ENCODE measurements at regions not wholly inside any gene's neighbourhood (a gene's known extent, or its start where the extent isn't known, plus 50 kb on each side); places are given as distances from the start of the nearest gene placed in this dataset.

DNA sequence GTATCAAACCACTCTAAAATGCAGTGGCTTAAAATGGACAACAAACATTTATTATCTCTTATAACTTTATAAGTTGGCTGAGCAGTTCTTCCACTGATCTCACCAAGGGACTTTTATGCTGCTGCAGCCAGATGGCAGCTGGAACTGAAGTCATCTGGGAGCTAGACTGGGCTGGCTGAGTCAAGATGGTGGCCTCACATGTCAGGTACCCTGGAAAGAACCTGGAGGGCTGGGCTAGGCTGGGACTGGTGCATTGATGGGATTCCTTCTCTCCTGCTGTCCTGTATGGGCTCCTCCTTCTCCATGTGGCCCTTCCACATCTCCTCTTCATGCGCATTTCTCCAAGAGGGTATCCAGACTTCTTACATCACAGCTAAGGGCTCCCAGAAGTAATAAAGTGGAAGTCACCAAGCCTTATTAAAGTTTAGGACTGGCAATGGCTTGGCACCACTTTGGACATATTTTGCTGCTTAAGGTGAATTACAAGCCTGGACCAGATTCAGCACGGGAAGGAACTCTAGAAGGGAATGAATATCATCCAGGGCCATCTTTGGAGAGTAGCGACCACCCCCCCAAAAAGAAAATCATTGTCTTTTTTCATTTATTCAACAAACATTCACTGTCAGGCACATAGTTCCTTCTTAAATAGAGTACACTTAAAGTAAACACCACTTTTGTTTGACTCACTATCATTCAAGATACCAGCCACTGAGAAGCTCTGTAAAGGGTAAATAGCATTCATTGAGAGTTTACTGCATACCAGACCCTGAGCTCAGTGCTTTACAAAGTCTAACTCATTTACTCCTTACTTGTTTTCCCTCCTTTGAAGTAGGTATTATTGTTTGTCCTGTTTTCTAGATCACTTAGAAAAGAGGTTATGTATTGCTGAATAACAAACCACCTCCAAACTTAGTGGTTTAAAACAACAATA lies 138.0 kb downstream of the ZFP36L2 start:
- in situ Hi-C loops (cut with MboI; ENCODE audit: low sequenced_read_pairs), result no loop called here

DNA sequence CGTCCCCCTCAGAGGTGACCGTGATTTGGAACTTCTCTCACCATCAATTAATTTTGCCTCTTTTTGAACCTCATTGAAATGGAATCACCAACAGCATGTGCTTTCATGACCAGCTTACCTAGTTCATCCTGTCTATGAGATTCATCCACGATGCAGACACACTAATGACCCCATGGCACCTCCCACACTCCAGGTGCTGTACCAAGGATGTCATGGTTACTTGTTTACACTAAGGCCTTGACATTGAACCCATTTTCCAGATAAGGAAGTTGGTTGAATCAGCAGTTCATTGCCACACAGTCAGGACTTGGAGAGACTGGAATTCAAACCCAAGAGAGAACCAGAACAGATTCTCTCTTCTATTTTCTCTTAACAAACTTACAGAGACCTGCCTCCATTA lies 139.0 kb downstream of the ZFP36L2 start:
- in situ Hi-C loops (cut with MboI; ENCODE audit: low sequenced_read_pairs), result no loop called here

DNA sequence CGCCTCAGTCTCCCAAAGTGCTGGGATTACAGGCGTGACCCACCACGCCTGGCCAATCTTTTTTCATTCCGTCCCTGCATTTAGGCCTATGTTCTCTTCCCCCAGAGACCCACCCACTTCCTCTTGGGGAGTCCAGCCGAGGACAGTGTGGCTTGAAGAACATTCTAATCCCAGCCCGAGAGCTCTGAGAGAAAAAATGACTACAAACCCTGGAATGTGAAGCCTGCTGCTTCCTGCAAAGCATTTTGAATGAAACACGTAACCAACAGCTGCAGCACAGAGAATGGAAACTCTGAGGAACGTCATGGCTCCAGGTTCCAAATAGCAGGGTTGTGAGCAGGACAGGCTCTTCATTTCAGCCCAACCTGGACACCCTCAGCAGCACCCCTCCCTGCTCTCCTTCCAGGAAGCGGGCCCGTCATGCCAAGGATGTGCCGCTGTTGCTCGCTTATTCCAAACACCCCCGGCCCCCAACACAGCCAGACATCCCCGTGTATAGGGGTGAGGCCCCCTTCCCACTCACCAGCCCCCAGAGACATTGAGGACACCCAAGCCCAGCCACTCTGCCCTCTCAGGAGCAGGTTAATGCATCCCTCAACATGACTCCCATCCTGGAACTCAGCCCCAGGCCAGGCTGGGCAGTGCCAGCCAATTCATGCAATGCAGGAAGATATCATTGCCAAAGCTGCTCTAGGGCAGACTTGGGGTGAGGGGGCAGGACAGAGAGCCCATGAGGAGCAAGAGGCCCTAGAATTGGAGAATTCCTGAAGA lies 139.8 kb downstream of the ZFP36L2 start:
- in situ Hi-C loops (cut with MboI; ENCODE audit: low sequenced_read_pairs), result no loop called here

DNA sequence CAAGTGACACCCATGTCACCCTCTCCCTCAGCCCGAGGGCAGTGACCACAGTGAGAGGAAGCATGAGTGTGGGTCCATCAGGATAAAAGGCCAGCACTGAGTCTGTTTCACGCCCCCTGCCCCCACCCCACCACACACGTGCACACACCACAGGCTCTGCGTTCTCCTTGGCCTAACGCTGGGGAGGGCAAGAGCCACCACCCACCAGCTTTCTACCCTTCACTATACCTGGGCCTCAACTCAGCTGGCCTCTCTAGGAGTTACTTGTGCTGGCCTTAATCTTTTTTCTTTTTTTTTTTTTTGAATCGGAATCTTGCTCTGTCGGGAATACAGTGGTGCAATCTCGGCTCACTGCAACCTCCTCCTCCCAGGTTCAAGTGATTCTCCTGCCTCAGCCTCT lies 140.5 kb downstream of the ZFP36L2 start:
- in situ Hi-C loops (cut with MboI; ENCODE audit: low sequenced_read_pairs), result no loop called here

DNA sequence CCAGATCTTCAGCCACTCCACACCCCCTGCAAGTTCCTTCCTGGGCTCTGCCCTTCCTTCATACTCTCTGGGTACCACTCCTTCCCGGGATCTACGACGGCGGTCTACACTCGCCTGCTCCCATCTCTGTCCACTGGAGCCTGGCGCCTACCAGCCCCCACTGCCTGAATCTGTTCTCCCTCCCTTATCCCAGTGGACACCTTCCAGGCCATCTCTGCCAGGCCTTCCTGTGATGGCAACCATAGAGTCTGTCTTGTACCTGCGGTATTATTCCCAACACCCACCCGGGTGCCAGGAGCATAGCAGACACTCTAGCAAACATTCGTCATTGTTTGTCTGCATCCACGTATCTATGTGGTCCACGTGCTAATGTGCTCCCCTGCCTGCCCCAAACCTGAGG lies 140.9 kb downstream of the ZFP36L2 start:
- in situ Hi-C loops (cut with MboI; ENCODE audit: low sequenced_read_pairs), result no loop called here

DNA sequence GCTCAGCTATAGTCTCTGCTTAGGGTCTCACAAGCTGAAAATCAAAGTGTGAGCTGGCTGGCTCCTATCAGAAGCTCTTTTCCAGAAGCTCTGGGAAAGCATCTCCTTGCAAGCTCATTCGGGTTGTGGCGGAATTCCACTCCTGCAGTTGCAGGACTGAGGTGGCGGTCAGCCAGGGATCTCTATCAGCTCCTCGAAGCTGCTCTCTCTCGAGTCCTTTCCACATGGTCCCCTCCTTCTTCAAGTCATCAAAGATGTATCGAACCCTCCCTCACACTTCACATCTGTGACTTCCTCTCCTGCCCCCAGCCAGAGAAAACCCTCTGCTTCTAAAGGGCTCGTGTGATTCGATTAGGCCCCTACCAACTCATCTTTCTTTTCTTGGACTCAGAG lies 141.7 kb downstream of the ZFP36L2 start:
- in situ Hi-C loops (cut with MboI; ENCODE audit: low sequenced_read_pairs), result no loop called here

DNA sequence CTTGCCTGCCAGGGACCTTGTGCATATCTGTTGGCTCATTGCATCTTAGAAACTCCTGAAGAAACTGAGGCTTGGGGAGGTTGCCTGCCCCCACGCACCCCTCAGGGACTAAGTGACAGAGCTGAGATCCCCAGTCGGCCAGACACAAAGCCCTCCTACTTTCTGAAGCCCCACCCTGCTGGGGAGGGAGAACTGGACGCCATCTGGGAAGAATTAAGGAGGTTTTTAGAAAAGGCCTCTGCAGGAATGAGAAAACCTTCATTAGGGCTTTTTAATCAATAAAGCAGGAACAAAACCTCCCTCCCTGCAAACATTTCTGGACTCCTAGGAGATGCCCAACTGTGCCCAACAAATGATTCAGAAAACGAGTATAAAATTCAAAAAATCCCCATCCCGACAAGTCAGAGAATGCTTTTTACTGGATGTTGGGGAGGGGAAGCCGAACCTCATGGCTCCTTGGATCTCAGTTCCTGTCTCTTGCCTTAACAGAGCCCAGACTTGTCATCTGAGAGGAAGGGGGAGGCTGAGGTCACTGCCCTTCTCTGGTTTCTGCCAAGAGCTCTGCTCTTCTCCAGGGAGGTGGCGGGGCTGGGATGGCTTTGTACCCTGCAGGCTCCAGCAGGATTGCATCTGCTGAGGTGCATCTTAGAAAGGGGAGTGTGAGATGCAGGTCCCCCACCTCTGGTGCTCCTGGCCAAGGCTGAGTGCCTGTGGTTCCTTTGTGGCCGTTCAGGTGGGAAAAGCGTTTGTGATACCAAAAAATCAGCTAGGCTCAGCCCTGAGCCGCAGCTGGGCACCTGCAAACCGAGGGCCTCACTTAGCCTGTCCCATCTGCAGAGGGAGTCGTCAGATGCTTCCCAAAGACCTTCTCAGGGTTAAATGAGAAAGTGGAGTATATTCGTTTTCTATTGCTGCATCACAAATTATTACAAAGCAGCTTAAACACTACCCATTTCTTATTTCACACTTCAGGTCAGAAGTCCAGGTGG lies 142.4 kb downstream of the ZFP36L2 start:
- in situ Hi-C loops (cut with MboI; ENCODE audit: low sequenced_read_pairs), result no loop called here

DNA sequence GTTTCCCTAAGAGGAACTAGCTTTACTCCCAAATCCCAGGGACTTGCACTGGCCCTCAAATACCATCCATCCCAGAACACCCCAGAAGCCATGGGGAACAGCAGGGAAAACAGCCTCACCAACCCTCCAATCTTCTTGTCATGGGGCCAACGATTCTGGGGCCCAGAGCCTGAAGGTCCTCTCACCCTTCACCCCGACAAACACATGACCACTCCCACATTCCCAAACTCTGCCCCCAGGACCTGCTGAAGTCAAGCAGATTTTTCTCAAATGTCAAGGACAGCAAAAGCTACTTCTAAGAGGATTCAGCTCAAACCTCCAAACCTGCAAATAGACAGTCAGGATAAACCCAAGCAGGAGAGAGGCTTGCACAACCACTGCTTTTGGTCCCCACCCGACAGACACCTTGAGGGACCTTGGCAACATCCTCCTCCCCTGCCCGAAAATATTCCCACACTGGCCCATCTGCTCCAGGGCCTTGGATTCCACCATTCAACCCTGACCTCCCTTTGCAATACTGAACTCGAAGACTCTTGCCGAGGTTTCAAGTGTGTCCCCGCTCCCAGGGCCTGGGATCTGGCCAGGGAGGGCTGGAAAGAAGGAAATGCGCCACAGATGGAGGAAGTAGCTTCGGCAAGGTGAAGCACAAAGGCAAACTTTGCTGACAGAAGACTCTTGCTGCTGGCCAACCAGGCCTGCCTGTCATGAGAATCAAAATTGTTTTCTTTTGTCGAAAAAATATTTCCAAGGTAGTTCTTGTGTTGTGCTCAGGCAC lies 143.3 kb downstream of the ZFP36L2 start:
- in situ Hi-C loops (cut with MboI; ENCODE audit: low sequenced_read_pairs), result no loop called here

DNA sequence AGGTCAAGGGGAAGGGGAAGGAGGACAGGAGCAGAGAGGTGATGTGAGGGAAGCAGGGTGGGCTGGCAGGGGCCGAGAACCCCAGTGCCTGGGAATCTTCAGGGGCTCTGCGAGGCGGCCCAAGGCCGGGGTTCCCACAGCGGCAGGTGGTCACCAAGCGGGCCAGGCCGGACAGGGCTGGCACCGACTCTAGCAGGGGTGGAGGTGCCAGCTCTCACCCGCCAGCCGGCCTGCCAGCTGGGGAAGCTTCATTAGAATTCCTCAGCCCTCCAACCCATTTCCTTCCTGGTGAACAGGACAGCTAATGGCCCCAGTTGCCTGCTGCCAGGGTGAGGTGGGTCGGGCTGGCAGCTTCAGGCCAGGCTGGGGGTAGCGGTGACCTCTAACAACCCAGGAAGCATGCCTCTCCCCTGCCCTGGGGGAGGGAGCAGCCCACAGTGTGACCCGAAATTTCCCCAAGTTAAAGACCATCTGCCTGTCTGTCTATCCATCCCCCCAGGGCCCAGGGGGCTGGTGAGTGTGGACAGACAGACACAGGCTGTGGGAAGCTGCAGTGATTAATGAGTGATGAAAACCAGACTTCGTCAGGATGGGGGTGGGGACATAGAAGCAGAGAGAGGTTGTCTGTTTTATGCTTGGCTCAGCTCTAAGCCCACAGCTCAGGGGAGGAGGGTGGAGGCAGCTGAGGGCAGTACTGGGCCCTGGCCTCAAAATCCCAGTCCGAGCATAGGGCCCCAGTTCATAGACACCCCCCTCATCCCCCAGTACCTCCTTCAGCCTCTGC lies 144.1 kb downstream of the ZFP36L2 start:
- in situ Hi-C loops (cut with MboI; ENCODE audit: low sequenced_read_pairs), result no loop called here

DNA sequence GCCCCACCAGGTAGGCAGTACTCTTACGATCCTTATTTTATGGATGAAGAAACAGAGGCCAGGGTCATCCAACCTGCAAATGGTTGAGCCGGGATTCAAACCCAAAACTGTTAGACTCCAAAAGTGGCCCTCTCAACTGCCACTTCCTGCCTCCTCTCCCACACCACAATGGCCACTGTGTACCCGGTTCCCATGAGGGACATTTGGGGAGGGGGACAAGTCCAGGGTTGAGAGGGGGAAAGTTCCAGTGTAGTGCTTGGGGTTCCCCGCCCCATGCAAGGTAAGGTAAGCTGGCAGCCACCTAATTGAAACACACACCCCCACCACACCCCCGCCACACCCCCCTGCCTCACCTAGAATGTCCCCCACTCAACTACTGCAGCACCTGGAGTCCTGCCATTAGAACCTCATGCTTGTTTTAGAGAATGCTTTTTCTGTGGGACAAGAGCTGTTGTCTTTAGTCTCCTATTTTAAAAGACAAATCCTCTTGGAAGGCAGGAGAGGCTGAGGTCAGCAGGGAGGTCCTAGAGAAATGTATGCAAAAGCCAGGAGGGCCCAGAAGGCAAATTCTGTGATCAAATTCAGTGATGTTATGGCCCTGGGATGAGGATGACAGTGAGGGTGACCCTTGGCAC lies 145.2 kb downstream of the ZFP36L2 start:
- in situ Hi-C loops (cut with MboI; ENCODE audit: low sequenced_read_pairs), result no loop called here

DNA sequence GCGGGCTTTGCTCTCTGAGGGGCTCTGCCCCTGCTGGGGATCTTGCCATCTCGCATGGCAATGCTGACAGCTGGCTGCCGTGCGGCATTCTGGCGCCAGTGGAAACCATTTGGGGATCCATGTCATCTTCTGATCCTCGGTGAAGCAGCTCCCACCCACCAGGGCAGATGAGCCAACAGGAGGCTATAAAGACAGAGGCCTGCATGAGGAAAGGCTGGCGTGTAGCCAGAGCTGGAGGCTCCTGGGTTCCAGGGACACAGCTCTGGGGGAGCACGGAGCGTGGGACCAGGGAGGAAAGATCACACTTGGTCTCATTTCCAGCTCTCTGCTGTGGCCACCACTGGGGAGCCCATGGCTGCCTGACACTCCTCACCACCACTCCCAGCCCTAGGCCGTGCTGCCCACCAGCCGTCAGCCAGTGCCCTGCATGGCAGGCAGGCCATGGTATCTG lies 145.8 kb downstream of the ZFP36L2 start:
- in situ Hi-C loops (cut with MboI; ENCODE audit: low sequenced_read_pairs), result no loop called here

DNA sequence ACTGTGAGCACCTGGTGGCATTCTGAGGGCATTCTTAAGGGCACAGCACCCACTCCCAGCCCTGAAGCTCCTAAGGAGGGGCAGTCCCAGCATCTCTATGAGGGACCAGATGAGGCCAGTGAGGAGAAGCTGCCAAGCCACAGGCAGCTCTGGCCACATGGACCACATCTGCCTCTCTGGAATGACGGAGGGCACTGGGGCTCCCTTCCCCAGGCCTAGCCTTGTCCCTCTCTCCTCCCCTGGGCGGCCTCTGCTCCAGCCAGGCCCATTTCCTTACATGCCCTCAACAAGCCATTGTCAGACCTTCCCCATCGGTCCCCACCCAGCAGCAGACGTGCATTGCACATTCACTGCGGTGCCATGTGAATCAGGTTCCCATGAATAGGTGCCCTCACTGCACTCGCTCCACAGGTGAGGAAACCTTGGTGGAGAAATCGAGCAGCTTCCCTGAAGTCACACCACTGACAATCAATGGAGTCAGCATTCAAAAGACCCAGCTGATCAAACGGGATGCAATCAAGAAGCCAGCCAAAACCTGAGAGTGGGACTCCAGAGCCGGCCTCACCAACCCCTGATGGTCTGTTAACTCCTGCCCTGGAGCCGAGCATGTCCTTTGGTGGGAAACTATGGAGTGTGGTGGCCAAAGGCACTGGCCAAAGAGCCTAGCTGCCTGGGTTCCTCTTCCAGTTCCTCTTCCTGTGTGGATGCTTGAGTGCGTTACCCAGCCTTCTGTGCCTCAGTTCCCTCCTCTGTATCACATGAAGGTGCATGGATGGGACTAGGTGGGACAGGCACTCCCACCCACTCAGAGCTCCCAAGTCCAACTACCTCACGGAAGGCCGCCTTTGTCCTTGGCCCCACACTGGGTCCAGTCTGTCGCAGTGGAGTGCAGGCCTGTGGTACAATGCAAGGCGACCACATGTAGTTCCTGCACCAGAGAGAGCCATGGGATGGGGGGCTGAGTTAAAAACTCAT lies 147.3 kb downstream of the ZFP36L2 start:
- in situ Hi-C loops (cut with MboI; ENCODE audit: low sequenced_read_pairs), result no loop called here

DNA sequence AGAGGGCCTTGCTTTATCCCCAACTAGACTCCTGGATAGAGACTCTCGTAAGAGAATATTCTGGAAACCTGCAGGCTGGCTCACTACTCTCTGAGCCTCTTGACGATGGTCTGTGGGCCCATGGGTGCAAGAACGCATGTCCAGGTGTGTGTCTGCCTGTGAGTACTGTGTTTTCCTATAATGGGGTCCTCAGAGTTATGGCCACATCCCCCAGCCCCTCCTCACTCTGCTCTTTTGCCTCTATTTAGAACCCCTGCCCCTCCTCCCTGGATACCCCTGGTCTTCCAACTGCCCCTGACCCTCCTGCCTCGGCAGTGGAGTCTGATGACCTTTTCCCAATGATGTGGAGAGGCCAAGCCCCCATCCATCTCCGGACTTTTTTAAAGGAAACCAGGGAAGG lies 148.1 kb downstream of the ZFP36L2 start:
- in situ Hi-C loops (cut with MboI; ENCODE audit: low sequenced_read_pairs), result no loop called here

DNA sequence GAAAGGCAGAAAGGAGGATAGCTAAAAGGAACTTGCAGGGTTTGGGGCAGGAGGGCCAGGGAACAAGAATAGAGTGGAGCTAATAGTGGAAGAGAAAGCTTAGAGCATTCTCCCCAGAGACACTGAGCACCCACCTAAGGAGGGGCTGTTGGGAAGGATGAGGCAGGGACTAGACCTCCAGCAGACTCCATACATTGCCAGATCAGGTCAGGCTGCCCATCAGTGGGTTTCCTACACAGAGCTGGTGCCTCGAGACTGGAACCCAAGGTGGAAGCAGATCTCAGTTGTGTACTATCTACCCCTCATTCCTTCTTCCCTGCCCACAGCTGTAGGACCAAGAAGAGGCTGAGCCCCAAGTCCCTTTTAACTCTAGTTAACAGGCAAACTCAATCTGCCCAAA lies 148.5 kb downstream of the ZFP36L2 start:
- in situ Hi-C loops (cut with MboI; ENCODE audit: low sequenced_read_pairs), result no loop called here

DNA sequence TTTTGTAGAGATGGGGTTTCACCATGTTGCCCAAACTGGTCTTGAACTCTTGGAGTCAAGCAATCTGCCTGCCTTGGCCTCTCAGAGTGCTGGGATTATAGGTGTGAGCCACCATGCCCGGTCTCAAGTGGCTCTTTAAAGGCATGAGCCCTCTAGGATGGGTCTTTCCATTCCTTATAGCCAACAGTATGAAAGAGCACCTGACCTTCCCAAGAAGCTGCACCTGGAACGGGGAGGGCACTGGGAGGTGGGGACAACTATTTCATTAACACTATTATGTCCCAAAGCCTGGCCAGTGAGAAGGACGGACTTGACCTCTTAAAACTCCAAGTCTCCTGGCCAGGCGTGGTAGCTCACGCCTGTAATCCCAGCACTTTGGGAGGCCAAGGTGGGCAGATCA lies 149.7 kb downstream of the ZFP36L2 start:
- in situ Hi-C loops (cut with MboI; ENCODE audit: low sequenced_read_pairs), result no loop called here

DNA sequence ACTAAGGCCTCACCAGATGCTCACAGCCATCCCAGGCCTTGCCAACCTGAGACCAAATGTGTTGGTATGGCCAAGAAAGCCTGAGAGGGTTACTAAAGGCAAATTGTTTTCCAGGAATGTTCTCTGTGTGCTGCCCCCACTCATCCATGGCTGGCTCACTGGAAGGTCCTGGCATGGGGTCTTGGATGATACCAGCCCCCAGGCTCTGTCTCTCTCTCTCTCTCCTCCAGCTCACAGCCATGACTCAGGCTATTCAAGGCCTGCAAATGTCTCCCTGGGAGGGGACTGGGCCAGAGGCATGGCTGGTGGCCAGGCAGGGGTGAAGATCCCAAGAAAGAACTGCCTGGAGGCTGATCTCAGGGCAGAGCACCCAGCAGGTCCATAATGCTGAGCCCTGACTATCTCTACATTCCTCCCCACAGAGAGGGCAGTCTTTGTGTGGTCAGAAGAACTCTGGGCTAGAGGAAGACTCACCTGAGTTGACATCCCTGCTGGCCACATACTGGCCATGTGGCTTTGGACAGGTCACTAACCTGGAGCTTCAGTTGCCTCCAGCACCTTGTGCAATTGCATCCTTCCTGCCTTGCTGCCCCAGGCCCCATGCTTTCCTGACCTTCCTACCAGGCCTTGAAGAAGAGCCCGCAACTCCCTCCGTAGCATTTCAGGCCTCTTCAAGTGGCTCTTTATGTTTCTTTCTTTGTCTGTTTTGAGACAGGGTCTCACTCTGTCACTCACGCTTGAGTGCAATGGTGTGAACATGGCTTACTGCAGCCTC lies 150.4 kb downstream of the ZFP36L2 start:
- in situ Hi-C loops (cut with MboI; ENCODE audit: low sequenced_read_pairs), result no loop called here

DNA sequence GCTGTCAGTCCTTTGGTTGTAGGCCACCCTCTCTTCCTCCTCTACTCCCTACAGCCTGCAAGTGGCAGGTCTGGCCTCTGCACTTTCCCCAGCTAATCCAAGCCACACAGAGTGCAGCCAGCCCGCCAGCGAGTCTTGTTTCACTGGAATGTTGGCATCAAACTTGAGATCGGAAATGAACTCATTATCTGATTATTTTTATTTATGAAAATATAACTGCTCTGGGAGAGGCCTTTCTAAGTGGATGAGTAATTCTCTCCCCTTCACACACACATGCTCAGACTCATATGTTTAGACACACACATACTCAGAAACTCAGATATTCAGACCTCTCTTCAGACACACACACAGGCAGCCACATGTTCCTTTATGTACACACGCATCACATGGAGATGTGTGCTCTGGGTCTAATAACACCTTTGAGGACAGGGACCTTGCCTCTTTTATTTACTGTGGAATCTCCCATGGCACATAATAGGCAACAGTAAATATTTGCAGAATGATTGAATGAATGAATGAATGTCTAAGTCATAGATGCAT lies 151.3 kb downstream of the ZFP36L2 start:
- in situ Hi-C loops (cut with MboI; ENCODE audit: low sequenced_read_pairs), result no loop called here
